Stimulated activated CD8-positive, alpha-beta memory T cell treated with anti-CD3 and anti-CD28 coated beads, Interleukin-4, amount 100 ng/mL, for 4 hours (primary cell): ENCODE measurements at regions not wholly inside any gene's neighbourhood (a gene's known extent, or its start where the extent isn't known, plus 50 kb on each side); places are given as distances from the start of the nearest gene placed in this dataset.
A peak's percentile ranks its signal among the peaks of the same experiment; 100 is the strongest.

Experiments
- DNase-seq, 2 donors: peaks; one replicate each; pipeline ENCODE4 v3.0.0-alpha.2; 2020; ENCODE audit warnings: low read depth in 2 of 2, low spot score in 1 of 2

- peak in 1 of 2 donors; percentile 27 for DNase-seq
Measured at GRCh38 chr21:34022627-34023335, 50.6 kb upstream of the MRPS6 start.

GRCh38 chr21:34021726-34022125, 51.7 kb upstream of the MRPS6 start:
- no peak for DNase-seq

- no peak for DNase-seq
Measured at GRCh38 chr21:34020983-34021553, 52.3 kb upstream of the MRPS6 start.

GRCh38 chr21:34020005-34020847, 53.2 kb upstream of the MRPS6 start:
- DNase-seq: no peak

- DNase-seq: no peak
Measured at GRCh38 chr21:34019402-34019801, 54.0 kb upstream of the MRPS6 start.

- no peak for DNase-seq
Measured at GRCh38 chr21:34018910-34019309, 54.5 kb upstream of the MRPS6 start.

GRCh38 chr21:34018185-34018584, 55.2 kb upstream of the MRPS6 start:
- no peak for DNase-seq

GRCh38 chr21:34017039-34017961, 56.1 kb upstream of the MRPS6 start:
- DNase-seq: no peak

- DNase-seq: no peak
Measured at GRCh38 chr21:34012640-34013039, 60.7 kb upstream of the MRPS6 start.

GRCh38 chr21:34011660-34012059, 61.7 kb upstream of the MRPS6 start:
- no peak for DNase-seq

- DNase-seq: no peak
Measured at GRCh38 chr21:34009193-34009592, 64.2 kb upstream of the MRPS6 start.

GRCh38 chr21:34008618-34009017, 64.8 kb upstream of the MRPS6 start:
- no peak for DNase-seq

GRCh38 chr21:34006611-34007168, 66.7 kb upstream of the MRPS6 start:
- no peak for DNase-seq

GRCh38 chr21:34004974-34005373, 68.4 kb upstream of the MRPS6 start:
- no peak for DNase-seq

- no peak for DNase-seq
Measured at GRCh38 chr21:34004013-34004938, 69.1 kb upstream of the MRPS6 start.

GRCh38 chr21:34003428-34003827, 70.0 kb upstream of the MRPS6 start:
- DNase-seq: no peak

- DNase-seq: no peak
Measured at GRCh38 chr21:34000375-34000774, 73.0 kb upstream of the MRPS6 start.

GRCh38 chr21:33998809-33999208, 74.6 kb upstream of the MRPS6 start:
- DNase-seq: no peak

- no peak for DNase-seq
Measured at GRCh38 chr21:33998402-33998801, 75.0 kb upstream of the MRPS6 start.

GRCh38 chr21:33997436-33997835, 75.9 kb upstream of the MRPS6 start:
- DNase-seq: no peak
